WI38 (cell line): ENCODE measurements at regions not wholly inside any gene's neighbourhood (a gene's known extent, or its start where the extent isn't known, plus 50 kb on each side); places are given as distances from the start of the nearest gene placed in this dataset.

Experiments used
- H3K4me3 ChIP-seq: 2 replicates; pipeline ENCODE4 v1.5.1; 2011; ENCODE audit warnings: low read depth, mild to moderate bottlenecking, control low read depth, low read length
- TF ChIP-seq, protein P1 (sequence below): IDR thresholded peaks from 2 replicates; pipeline ENCODE4 v1.5.1; 2012; ENCODE audit warnings: low read depth, mild to moderate bottlenecking, control low read depth, low read length

DNA sequence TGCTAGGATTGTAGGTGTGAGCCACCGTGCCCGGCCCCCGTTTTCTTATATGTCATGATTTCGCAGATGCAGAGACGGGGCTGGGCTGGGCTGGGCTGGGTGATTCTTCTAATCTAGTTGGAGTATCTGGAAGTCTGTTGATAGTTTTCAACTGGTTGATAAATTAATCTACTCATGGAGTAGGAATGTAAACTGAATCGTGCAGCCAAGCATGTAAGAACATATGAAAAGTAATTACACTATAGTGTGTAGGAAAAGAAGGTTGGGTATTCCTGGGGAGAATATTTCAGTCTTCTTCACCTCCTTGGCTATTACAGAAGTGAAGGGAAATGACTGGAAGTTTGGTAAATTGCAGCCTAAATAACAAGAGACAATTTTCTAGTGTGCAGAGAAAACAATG is 82.6 kb upstream of the MAGI1 start:
- H3K4me3 ChIP-seq: no peak overlapping the region
- TF ChIP-seq, protein P1, sequence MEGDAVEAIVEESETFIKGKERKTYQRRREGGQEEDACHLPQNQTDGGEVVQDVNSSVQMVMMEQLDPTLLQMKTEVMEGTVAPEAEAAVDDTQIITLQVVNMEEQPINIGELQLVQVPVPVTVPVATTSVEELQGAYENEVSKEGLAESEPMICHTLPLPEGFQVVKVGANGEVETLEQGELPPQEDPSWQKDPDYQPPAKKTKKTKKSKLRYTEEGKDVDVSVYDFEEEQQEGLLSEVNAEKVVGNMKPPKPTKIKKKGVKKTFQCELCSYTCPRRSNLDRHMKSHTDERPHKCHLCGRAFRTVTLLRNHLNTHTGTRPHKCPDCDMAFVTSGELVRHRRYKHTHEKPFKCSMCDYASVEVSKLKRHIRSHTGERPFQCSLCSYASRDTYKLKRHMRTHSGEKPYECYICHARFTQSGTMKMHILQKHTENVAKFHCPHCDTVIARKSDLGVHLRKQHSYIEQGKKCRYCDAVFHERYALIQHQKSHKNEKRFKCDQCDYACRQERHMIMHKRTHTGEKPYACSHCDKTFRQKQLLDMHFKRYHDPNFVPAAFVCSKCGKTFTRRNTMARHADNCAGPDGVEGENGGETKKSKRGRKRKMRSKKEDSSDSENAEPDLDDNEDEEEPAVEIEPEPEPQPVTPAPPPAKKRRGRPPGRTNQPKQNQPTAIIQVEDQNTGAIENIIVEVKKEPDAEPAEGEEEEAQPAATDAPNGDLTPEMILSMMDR: no peak

DNA sequence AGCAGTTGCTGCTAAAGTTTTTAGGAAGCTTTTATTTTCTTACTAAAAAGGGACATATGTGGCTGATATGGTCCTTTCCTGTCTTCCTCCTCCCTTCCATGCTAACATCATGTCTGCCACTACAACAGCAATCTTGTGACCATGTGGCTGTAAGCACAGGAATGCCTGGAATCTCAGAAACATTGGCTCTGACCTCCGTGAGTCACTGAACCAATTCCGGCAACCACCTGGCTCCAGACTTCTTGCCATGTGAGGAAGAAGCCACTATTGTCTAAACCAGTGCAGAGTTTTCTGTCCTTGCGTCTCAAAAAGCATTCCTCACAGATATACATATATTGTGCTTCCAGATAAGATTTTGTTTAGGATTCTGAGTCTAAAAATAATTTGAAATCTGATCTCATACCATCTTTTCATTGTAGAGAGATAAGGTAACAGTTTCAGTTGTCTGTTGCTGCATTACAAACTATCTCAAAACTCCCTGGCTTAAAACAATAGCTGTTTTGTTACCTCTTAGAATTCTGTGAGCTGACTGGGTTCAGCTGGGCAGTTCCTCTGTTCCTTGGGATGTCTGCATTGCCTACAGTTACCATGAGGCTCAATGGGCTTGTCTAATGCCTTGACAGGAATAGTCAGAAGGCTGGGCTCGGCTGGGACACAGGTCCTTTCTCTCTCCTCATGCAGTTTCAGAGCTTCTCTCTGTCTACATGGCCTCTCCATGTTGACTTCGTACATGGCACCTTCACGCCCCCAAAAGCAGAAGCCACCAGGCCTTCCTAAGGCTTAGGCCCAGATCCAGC is 77.3 kb upstream of the MAGI1 start:
- no peak overlapping the region for H3K4me3 ChIP-seq
- TF ChIP-seq, protein P1: no peak

DNA sequence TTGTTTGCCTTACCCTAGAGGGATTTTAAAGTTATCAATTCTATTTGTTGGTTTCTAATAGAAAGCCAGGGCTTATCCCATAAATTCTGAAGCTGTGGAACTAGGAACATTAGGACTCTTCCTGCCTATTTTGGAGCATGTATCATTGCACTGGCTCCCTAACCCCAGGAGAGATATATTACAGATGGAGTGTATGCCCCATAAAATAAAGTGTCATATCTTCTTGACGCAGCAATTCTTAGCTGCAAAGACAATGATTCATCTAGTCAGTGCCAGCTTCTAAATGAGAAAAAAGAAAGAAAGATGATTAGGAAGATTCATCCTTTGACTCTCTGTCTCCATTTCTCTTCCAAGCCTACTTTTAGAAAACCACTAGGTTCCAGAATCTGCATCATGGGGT is 74.8 kb upstream of the MAGI1 start:
- TF ChIP-seq, protein P1: no peak
- no peak overlapping the region for H3K4me3 ChIP-seq

DNA sequence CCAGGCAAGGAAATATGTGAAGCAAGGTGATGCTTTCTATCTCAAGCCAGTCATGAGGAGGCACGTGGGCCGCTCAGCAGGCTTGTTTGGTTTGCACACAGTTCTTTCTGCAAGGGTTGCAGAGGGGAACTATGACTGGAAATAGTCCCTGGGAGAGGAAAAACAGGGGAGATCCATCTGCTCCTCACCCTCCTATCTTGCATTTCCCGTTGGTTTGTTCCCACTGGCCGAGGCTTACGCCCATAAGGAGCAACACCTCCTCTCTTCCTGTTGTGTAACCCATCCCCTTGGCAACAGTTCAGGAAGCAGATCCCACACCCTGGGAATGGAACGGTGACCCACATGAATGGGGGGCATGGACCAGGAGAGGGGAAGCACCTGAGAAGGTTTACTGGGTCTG is 72.1 kb upstream of the MAGI1 start:
- TF ChIP-seq, protein P1: no peak
- no peak overlapping the region for H3K4me3 ChIP-seq

DNA sequence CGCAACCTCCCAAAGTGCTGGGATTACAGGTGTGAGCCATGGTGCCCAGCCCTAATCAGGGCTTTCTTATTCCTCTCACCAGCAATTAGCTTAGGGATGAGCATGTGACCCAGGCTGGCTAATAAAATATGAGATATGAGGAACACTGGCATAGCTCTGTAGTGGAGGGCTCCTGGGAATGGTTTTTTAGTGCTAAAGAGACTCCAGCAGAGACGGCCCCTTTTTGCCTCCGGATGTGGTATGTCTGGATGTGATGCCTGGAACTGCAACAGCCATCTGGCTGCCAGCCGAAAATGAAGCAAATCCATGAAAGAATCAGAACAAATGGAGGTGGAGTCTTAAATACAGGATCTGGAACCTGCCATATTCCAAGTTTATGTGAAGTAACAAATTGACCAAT is 69.1 kb upstream of the MAGI1 start:
- TF ChIP-seq, protein P1: no peak
- no peak overlapping the region for H3K4me3 ChIP-seq

DNA sequence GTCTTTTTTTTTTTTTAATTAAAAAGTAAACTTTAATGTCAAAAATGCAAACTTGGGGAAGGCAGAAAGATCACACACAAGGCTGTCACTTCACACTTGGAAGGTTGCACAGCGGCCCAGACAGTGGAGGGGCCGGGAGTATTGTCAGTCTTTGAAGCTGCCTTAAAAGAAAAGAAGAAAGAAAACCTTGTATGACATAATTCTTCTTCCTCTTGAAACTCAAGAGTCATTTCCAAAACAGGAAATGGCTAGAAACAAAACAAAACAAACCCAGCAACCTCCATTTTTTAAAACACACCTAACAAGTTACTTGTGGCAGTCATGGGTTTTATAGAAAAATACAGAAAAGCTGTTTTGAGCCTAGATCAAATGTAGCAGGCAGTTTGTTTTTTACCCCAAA is 68.1 kb upstream of the MAGI1 start:
- TF ChIP-seq, protein P1: no peak
- H3K4me3 ChIP-seq: no peak overlapping the region

DNA sequence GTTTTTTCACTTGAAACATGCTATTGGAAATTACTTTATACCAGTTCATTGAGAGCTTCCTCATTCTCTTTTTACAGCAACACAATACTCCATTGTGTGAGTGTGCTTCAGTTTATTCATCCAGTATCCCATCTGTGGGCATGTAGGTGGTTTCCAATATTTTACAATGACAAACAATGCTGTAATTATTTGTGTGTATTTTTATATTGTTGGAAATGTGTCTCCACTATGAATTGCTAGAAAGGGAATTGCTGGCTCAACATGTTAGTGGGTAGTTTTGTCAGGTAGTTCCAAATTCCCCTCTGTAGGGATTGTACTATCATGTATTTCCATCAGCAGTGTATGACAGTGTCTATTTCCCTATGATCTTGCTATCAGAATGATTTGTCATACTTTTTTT is 65.8 kb upstream of the MAGI1 start:
- TF ChIP-seq, protein P1: no peak
- no peak overlapping the region for H3K4me3 ChIP-seq
